GM18502 (cell line): ENCODE measurements at regions not wholly inside any gene's neighbourhood (a gene's known extent, or its start where the extent isn't known, plus 50 kb on each side); places are given as distances from the start of the nearest gene placed in this dataset.

Experiments used
- ATAC-seq: cut with Tn5 transposase; IDR thresholded peaks from one replicate; pipeline ENCODE4 v1.9.1; 2021; ENCODE audit warnings: mild to moderate bottlenecking; ENCODE audit not compliant: unreplicated experiment, poor library complexity

GRCh38 chr3:46146548-46146947 is 61.6 kb downstream of the CCR1 start:
- no peak for ATAC-seq

- no peak for ATAC-seq
Measured at GRCh38 chr3:46146021-46146420, 62.1 kb downstream of the CCR1 start.

GRCh38 chr3:46145147-46145546 is 63.0 kb downstream of the CCR1 start:
- no peak for ATAC-seq

- ATAC-seq: no peak
Measured at GRCh38 chr3:46143951-46144473, 64.1 kb downstream of the CCR1 start.

GRCh38 chr3:46141813-46142212 is 66.3 kb downstream of the CCR1 start:
- ATAC-seq: no peak

GRCh38 chr3:46138581-46138980 is 69.5 kb downstream of the CCR1 start:
- no peak for ATAC-seq

- ATAC-seq: no peak
Measured at GRCh38 chr3:46135475-46135874, 72.6 kb downstream of the CCR1 start.

GRCh38 chr3:46133285-46133684 is 74.8 kb downstream of the CCR1 start:
- ATAC-seq: no peak

GRCh38 chr3:46132565-46132964 is 75.5 kb downstream of the CCR1 start:
- ATAC-seq: no peak

GRCh38 chr3:46131884-46132450 is 76.1 kb downstream of the CCR1 start:
- ATAC-seq: no peak

- no peak for ATAC-seq
Measured at GRCh38 chr3:46130631-46131310, 77.3 kb downstream of the CCR1 start.

- ATAC-seq: no peak
Measured at GRCh38 chr3:46129588-46130272, 78.4 kb downstream of the CCR1 start.

GRCh38 chr3:46127503-46127902 is 80.6 kb downstream of the CCR1 start:
- ATAC-seq: no peak

- no peak for ATAC-seq
Measured at GRCh38 chr3:46124216-46125177, 83.6 kb downstream of the CCR1 start.

GRCh38 chr3:46123646-46124045 is 84.5 kb downstream of the CCR1 start:
- ATAC-seq: no peak

- ATAC-seq: no peak
Measured at GRCh38 chr3:46122091-46122490, 86.0 kb downstream of the CCR1 start.

GRCh38 chr3:46120983-46121382 is 87.1 kb downstream of the CCR1 start:
- ATAC-seq: no peak

- ATAC-seq: no peak
Measured at GRCh38 chr3:46119709-46120498, 88.2 kb downstream of the CCR1 start.

GRCh38 chr3:46119253-46119652 is 88.9 kb downstream of the CCR1 start:
- ATAC-seq: no peak

GRCh38 chr3:46116996-46117395 is 89.7 kb upstream of the XCR1 start:
- ATAC-seq: no peak
